H1 (cell line): ENCODE measurements at regions not wholly inside any gene's neighbourhood (a gene's known extent, or its start where the extent isn't known, plus 50 kb on each side); places are given as distances from the start of the nearest gene placed in this dataset.

ENCODE experiments used
- CTCF ChIA-PET: fragments of 300-600 bp; sonication (Branson Sonifier 250); formaldehyde crosslinking; loops from one replicate; lab custom pipeline; 2021; ENCODE audit not compliant: partially characterized antibody; lab: Charles Lee
- POLR2A ChIA-PET: fragments of 300-600 bp; sonication (Branson Sonifier 250); formaldehyde crosslinking; loops from one replicate; lab custom pipeline; 2021; ENCODE audit warnings: inconsistent platforms; ENCODE audit not compliant: partially characterized antibody; lab: Charles Lee
- DNase-seq, 2 experiments: peaks; one replicate each; pipeline versions ENCODE4 v3.0.0 to v3.0.0-alpha.2; 2010 to 2022; ENCODE audit warnings: low spot score in 2 of 2, low read depth in 1 of 2, mixed read lengths in 1 of 2
- FAIRE-seq: peaks from 2 replicates; lab custom pipeline; 2011; peaks lifted over from hg19 to GRCh38; lab: Jason Lieb, UNC
- H2AFZ ChIP-seq: 2 replicates; pipeline ENCODE4 v1.8.1; 2012; ENCODE audit warnings: low read length, inconsistent platforms
- H2AK5ac ChIP-seq: 2 replicates; pipeline ENCODE4 v1.6.1; 2013; ENCODE audit warnings: low read depth, low read length
- H2BK120ac ChIP-seq: replicated peaks from 2 replicates; pipeline ENCODE3; 2013; ENCODE audit warnings: low read depth, low read length, inconsistent platforms
- H2BK12ac ChIP-seq: 2 replicates; pipeline ENCODE4 v1.6.1; 2013; ENCODE audit warnings: low read depth, low read length
- H2BK15ac ChIP-seq: 2 replicates; pipeline ENCODE4 v1.6.1; 2013; ENCODE audit warnings: low read length
- H2BK20ac ChIP-seq: 2 replicates; pipeline ENCODE4 v1.6.1; 2013; ENCODE audit warnings: low read length
- H2BK5ac ChIP-seq: 2 replicates; pipeline ENCODE4 v1.6.1; 2013; ENCODE audit warnings: low read depth, low read length
- H3K14ac ChIP-seq: 2 replicates; pipeline ENCODE4 v1.6.1; 2013; ENCODE audit warnings: inconsistent platforms; ENCODE audit not compliant: insufficient read length
- H3K18ac ChIP-seq: 2 replicates; pipeline ENCODE4 v1.6.1; 2013; ENCODE audit warnings: low read length; ENCODE audit errors: extremely low read depth
- H3K23ac ChIP-seq: 2 replicates; pipeline ENCODE4 v1.6.1; 2013; ENCODE audit warnings: inconsistent platforms; ENCODE audit not compliant: insufficient read length
- H3K23me2 ChIP-seq: 2 replicates; pipeline ENCODE4 v1.6.1; 2013; ENCODE audit warnings: low read depth, low read length
- H3K27ac ChIP-seq: 2 replicates; pipeline ENCODE4 v1.6.1; 2011; ENCODE audit warnings: low read depth, low read length, inconsistent platforms
- H3K27me3 ChIP-seq, 4 experiments: replicated peaks in 1 of 4; 1 replicate in 1 of 4; 2 replicates in 3 of 4; pipeline versions ENCODE4 v1.6.1 to v1.8.1; 2011 to 2013; ENCODE audit warnings: low read length in 3 of 4, mild to moderate bottlenecking in 3 of 4, inconsistent platforms in 2 of 4, mixed read lengths in 2 of 4, moderate library complexity in 1 of 4; ENCODE audit not compliant: control insufficient read depth in 3 of 4, insufficient read depth in 3 of 4; ENCODE audit errors: extremely low read depth in 1 of 4
- H3K36me3 ChIP-seq, 4 experiments: 2 replicates each; pipeline versions ENCODE4 v1.6.1 to v1.8.1; 2011 to 2013; ENCODE audit warnings: mild to moderate bottlenecking in 4 of 4, low read length in 3 of 4, moderate library complexity in 2 of 4, control low read depth in 1 of 4, inconsistent platforms in 1 of 4; ENCODE audit not compliant: insufficient read depth in 4 of 4, control insufficient read depth in 2 of 4
- H3K4ac ChIP-seq: replicated peaks from 2 replicates; pipeline ENCODE3; 2013; ENCODE audit warnings: low read length, low read depth, mixed read lengths, inconsistent platforms; ENCODE audit not compliant: insufficient read length
- H3K4me1 ChIP-seq, 4 experiments: replicated peaks in 1 of 4; 1 replicate in 1 of 4; 2 replicates in 3 of 4; pipeline versions ENCODE4 v1.6.1 to v1.8.1; 2011 to 2013; ENCODE audit warnings: low read length in 3 of 4, inconsistent platforms in 2 of 4, mixed read lengths in 1 of 4; ENCODE audit not compliant: insufficient read depth in 4 of 4, control insufficient read depth in 3 of 4
- H3K4me2 ChIP-seq, 2 experiments: 2 replicates each; pipeline versions ENCODE4 v1.6.1 to v1.8.1; 2011 to 2013; ENCODE audit warnings: low read depth in 2 of 2, low read length in 2 of 2, control low read depth in 1 of 2, inconsistent platforms in 1 of 2, mild to moderate bottlenecking in 1 of 2; ENCODE audit not compliant: insufficient read depth in 1 of 2
- H3K4me3 ChIP-seq, 4 experiments: fragments of 200-600, 300-600 bp in 1 of 4; sonication (generic), shearing (Covaris generic), sonication (Bioruptor Twin) in 1 of 4; 2 replicates each; pipeline versions ENCODE4 v1.5.1 to v1.8.1; 2011 to 2016; ENCODE audit warnings: low read length in 4 of 4, low read depth in 3 of 4, control low read depth in 2 of 4, inconsistent platforms in 2 of 4, mild to moderate bottlenecking in 2 of 4, mixed read lengths in 1 of 4, moderate library complexity in 1 of 4; ENCODE audit not compliant: insufficient read depth in 2 of 4; ENCODE audit errors: extremely low read depth in 1 of 4
- H3K56ac ChIP-seq: replicated peaks from 2 replicates; pipeline ENCODE3; 2013; ENCODE audit warnings: low read depth, mild to moderate bottlenecking, mixed read lengths, low read length, inconsistent platforms; ENCODE audit not compliant: insufficient read length
- H3K79me1 ChIP-seq: 2 replicates; pipeline ENCODE4 v1.6.1; 2013; ENCODE audit warnings: low read depth, low read length, control low read depth
- H3K79me2 ChIP-seq, 2 experiments: 2 replicates each; pipeline versions ENCODE4 v1.6.1 to v1.8.1; 2012 to 2013; ENCODE audit warnings: low read length in 2 of 2, mild to moderate bottlenecking in 2 of 2, inconsistent platforms in 1 of 2; ENCODE audit not compliant: insufficient read depth in 2 of 2, control insufficient read depth in 1 of 2
- H3K9ac ChIP-seq, 4 experiments: replicated peaks in 1 of 4; 1 replicate in 1 of 4; 2 replicates in 3 of 4; pipeline versions ENCODE4 v1.6.1 to v1.8.1; 2011 to 2013; ENCODE audit warnings: low read depth in 3 of 4, low read length in 3 of 4, control low read depth in 2 of 4, mild to moderate bottlenecking in 2 of 4, moderate library complexity in 2 of 4, inconsistent platforms in 1 of 4; ENCODE audit errors: extremely low read depth in 1 of 4
- H3K9me3 ChIP-seq, 2 experiments: 2 replicates each; pipeline versions ENCODE4 v1.6.1 to v1.8.1; 2012 to 2013; ENCODE audit warnings: mild to moderate bottlenecking in 2 of 2, moderate library complexity in 2 of 2, control low read depth in 1 of 2, inconsistent platforms in 1 of 2, low read depth in 1 of 2, low read length in 1 of 2, mixed read lengths in 1 of 2; ENCODE audit not compliant: insufficient read depth in 2 of 2
- H4K20me1 ChIP-seq, 2 experiments: replicated peaks in 1 of 2; 2 replicates each; pipeline versions ENCODE3 to v1.8.1; 2011 to 2013; ENCODE audit warnings: inconsistent platforms in 2 of 2, low read length in 2 of 2, mild to moderate bottlenecking in 1 of 2; ENCODE audit not compliant: insufficient read depth in 2 of 2, control insufficient read depth in 1 of 2
- H4K5ac ChIP-seq: 2 replicates; pipeline ENCODE4 v1.6.1; 2013; ENCODE audit warnings: low read length, low read depth, mixed read lengths, inconsistent platforms; ENCODE audit not compliant: insufficient read length
- H4K8ac ChIP-seq: 2 replicates; pipeline ENCODE4 v1.8.0; 2013; ENCODE audit warnings: mild to moderate bottlenecking, moderate library complexity, low read length, inconsistent platforms; ENCODE audit not compliant: insufficient read depth; ENCODE audit errors: extremely low read depth
- H4K91ac ChIP-seq: replicated peaks from 2 replicates; pipeline ENCODE3; 2013; ENCODE audit warnings: low read length, mixed read lengths, inconsistent platforms; ENCODE audit not compliant: insufficient read length
- ATF3 ChIP-seq: IDR thresholded peaks from 2 replicates; pipeline ENCODE4 v1.6.1; 2011; ENCODE audit warnings: low read depth, mild to moderate bottlenecking, low read length; ENCODE audit not compliant: insufficient read depth
- CHD1 ChIP-seq: IDR thresholded peaks from 2 replicates; pipeline ENCODE4 v1.6.1; 2012; ENCODE audit warnings: low read depth, low read length, improper control_type of control experiment
- KDM1A ChIP-seq: fragments of 200-600, 300-600 bp; sonication (generic); IDR thresholded peaks from 2 replicates; pipeline ENCODE4 v1.7.1; 2016; ENCODE audit warnings: mild to moderate bottlenecking, low read length, borderline replicate concordance
- KDM4A ChIP-seq: IDR thresholded peaks from one replicate; pipeline ENCODE4 v1.7.1; 2012; ENCODE audit warnings: low read depth, mild to moderate bottlenecking, moderate library complexity, low read length, inconsistent platforms; ENCODE audit not compliant: severe bottlenecking
- PHF8 ChIP-seq: fragments of 200-600 bp; sonication (generic); conservative IDR thresholded peaks from 2 replicates; pipeline ENCODE4 v1.7.1; 2012; ENCODE audit warnings: low read depth, mild to moderate bottlenecking, inconsistent platforms, low read length, moderate library complexity
- POLR2A ChIP-seq, 2 experiments: IDR thresholded peaks; 1 replicate in 1 of 2; 2 replicates in 1 of 2; pipeline ENCODE4 v1.6.1; 2011; ENCODE audit warnings: low read depth in 2 of 2, low read length in 2 of 2, mild to moderate bottlenecking in 2 of 2; ENCODE audit errors: control extremely low read depth in 1 of 2
- RBBP5 ChIP-seq: IDR thresholded peaks from 2 replicates; pipeline ENCODE4 v1.7.1; 2012; ENCODE audit warnings: low read depth, mild to moderate bottlenecking, inconsistent platforms, low read length, moderate library complexity, borderline replicate concordance
- SRF ChIP-seq: IDR thresholded peaks from 2 replicates; pipeline ENCODE4 v1.6.1; 2011; ENCODE audit warnings: mild to moderate bottlenecking, low read depth, low read length, moderate library complexity
- TAF1 ChIP-seq: IDR thresholded peaks from 2 replicates; pipeline ENCODE4 v1.6.1; 2011; ENCODE audit warnings: mild to moderate bottlenecking, low read depth, low read length
- TAF7 ChIP-seq: optimal IDR thresholded peaks from 2 replicates; pipeline ENCODE3; 2011; ENCODE audit warnings: low read depth, mild to moderate bottlenecking, inconsistent platforms, low read length, moderate library complexity, borderline replicate concordance
- TBP ChIP-seq: IDR thresholded peaks from 2 replicates; pipeline ENCODE4 v1.6.1; 2011; ENCODE audit warnings: low read depth, low read length, improper control_type of control experiment
- TEAD4 ChIP-seq: IDR thresholded peaks from 2 replicates; pipeline ENCODE4 v1.6.1; 2012; ENCODE audit warnings: low read depth, low read length, inconsistent platforms, mixed read lengths
- WGBS, 2 experiments: shearing (Covaris generic) in 1 of 2; methylation state at CpG; one replicate each; pipeline versions ENCODE4 v1.1.6 to v1.1.7; 2013 to 2015; ENCODE audit warnings: low lambda C conversion rate in 2 of 2, mixed read lengths in 2 of 2, inconsistent platforms in 1 of 2, low coverage in 1 of 2, missing lambda C conversion rate in 1 of 2; ENCODE audit not compliant: insufficient replicate concordance in 2 of 2, insufficient coverage in 1 of 2, insufficient read length in 1 of 2; ENCODE audit errors: extremely low coverage in 1 of 2, missing lambda C conversion rate in 1 of 2; 5-methylcytosine and 5-hydroxymethylcytosine counted together

- no peaks in the 10 kb centered on the region for H3K27me3 ChIP-seq
- no peak overlapping the region for H2BK5ac ChIP-seq
- FAIRE-seq, result no peak
- ChIA-PET CTCF (interaction anchor here (0.9 to 5.1 kb wide), 3 partner anchors 9 to 18 kb away, joined by 4 to 44 read pairs (median 9); no protein-coding TSS in a partner anchor), POLR2A (no interaction called here)
- H2BK15ac ChIP-seq, result no peak overlapping the region
- H3K4me3 ChIP-seq, result no peak overlapping the region
- H4K8ac ChIP-seq, result no peak overlapping the region
- no peak overlapping the region for H3K14ac ChIP-seq
- no peak for DNase-seq
- H2BK12ac ChIP-seq, result no peak overlapping the region
- H3K56ac ChIP-seq, result no peak overlapping the region
- H4K5ac ChIP-seq, result no peak overlapping the region
- no peak overlapping the region for H2AK5ac ChIP-seq
- H3K4ac ChIP-seq, result no peak overlapping the region
- no peak overlapping the region for H3K4me2 ChIP-seq
- H2BK120ac ChIP-seq, result no peak overlapping the region
- H3K9me3 ChIP-seq, result no peaks in the 10 kb centered on the region
- no peak overlapping the region for H3K18ac ChIP-seq
- no peaks in the 10 kb centered on the region for H3K36me3 ChIP-seq
- no peaks in the 10 kb centered on the region for H3K79me1 ChIP-seq
- H3K9ac ChIP-seq, result no peak overlapping the region
- H3K23ac ChIP-seq, result no peak overlapping the region
- H2BK20ac ChIP-seq, result no peak overlapping the region
- H3K27ac ChIP-seq, result no peak overlapping the region
- no peaks in the 10 kb centered on the region for H3K79me2 ChIP-seq
- no peaks in the 10 kb centered on the region for H3K23me2 ChIP-seq
- peaks cover 0 to 2% (median 0%) of the 10 kb centered on the region in 4 experiments; a peak in 1 of 7 replicates for H3K4me1 ChIP-seq
- H4K91ac ChIP-seq, result no peak overlapping the region
- no peak overlapping the region for H2AFZ ChIP-seq
- no peaks in the 10 kb centered on the region for H4K20me1 ChIP-seq
- 90% methylated on average over 12 of the region's 12 CpGs; no CpG with 5 or more reads in 1 of the 2 experiments for WGBS, 2 experiments
- TF ChIP-seq POLR2A (IDR thresholded peaks at IDR 0.05; ENCODE audit: control extremely low read depth in 1 of 2, low read depth in 2 of 2, low read length in 2 of 2) (no peak), RBBP5 (no peak), PHF8 (no peak), TEAD4 (no peak), KDM4A (no peak), TAF7 (no peak), ATF3 (no peak), TBP (no peak), SRF (no peak), TAF1 (no peak), KDM1A (no peak), CHD1 (no peak)
Observed at GRCh38 chr17:77074681-77075080, 66.1 kb upstream of the SEC14L1 start.
